GM18508 (cell line): ENCODE measurements at regions not wholly inside any gene's neighbourhood (a gene's known extent, or its start where the extent isn't known, plus 50 kb on each side); places are given as distances from the start of the nearest gene placed in this dataset.

Source experiments
- ATAC-seq: cut with Tn5 transposase; IDR thresholded peaks from one replicate; pipeline ENCODE4 v1.9.1; 2021; ENCODE audit warnings: moderate number of reproducible peaks; ENCODE audit not compliant: insufficient read depth, unreplicated experiment

DNA sequence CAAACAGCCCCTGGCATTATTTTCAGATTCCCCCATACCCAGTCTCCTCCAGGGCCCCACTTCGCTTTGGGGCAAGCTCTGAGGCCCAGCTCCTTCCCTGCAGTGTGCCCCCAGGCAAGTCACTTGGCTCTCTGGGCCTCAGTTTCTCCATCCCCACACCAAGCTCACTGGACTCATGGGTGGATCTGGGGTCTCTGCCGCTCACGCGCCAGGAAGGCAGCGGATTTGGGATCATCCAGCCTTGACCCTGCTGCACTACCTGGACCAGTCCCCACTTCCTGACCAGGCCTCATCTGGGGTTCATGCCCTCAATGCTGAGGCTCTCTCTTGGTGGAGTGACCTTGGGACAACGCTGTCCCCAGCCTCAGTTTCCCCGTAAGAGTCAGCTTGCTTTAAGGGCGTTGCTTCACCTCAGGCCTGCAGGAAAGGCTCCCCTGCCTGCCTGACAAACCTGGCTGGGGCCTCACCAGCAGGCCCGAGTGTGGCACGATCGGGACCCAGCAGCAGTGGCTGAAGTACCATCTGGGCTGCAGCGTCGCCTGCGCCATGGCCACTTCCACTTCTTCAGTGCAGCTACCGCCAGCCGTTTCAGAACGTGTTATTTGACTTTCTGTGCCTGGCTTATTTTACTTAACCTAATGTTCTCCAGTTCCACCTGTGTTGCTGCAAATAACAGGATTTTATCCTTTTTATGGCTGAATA lies 519.6 kb upstream of the SEMA6A start:
- no peak for ATAC-seq

DNA sequence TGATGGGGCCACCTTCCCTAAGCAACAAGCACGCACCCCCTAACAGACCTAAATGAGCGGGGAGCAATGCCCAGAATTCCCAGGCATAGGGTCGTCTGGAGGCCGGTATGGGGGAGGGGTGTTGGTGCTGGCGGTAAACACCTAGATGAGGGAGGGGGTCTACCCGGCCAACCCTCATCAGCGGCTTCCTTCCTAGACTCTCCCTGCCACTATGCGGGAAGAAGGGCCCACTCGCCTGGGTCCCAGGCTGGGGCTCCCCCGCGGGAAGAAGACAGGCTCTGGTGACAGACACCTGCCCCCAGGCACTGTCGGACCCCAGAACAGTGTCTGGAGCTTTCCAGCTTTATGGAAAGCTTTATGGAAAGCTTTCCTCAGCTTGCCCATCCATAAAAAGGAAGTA lies 519.0 kb upstream of the SEMA6A start:
- ATAC-seq = no peak

- ATAC-seq = no peak
Observed at GRCh38 chr5:117089001-117089400, 514.4 kb upstream of the SEMA6A start.

GRCh38 chr5:117088176-117088575 lies 513.6 kb upstream of the SEMA6A start:
- no peak for ATAC-seq

DNA sequence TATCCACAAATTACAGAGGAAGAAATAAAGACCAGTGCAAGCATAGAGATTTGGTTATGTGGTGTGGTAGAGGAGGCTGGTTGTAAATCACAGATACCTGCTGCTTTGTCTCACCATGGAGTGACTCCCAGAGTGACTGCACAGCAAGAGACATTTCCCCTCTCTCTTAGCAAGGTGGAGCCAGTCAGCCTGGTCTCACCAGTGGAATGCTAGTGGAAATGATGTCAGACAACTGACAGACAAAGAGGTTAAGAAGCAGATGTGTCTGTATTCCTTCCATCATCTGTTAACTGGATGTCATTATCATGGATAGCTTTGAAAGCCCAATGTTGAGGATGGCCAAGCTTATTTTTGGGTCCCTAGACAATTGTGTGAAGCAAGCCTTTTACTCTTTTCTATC lies 509.4 kb upstream of the SEMA6A start:
- ATAC-seq = no peak

GRCh38 chr5:117082977-117083376 lies 508.4 kb upstream of the SEMA6A start:
- no peak for ATAC-seq

GRCh38 chr5:117077142-117077541 lies 502.5 kb upstream of the SEMA6A start:
- ATAC-seq = no peak

DNA sequence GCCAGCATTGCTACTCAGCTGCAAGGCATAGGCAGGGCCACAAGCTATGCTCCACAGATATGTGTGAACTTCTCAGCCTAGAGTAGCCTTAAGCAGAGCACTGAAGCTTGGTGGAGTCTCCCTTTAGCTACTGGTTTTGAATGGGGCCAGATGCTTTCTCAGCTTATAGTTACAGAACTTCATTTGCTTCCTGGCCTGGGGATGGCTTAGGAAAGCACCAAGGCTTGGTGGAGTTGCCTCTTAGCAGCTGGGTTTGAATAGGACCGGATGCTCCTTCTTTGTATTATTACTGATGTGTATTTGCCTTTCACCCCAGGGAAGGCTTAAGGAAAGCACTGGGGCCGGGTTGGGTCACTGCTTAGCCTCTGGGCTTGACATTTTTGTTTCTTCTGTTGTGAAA lies 497.8 kb upstream of the SEMA6A start:
- ATAC-seq = no peak

DNA sequence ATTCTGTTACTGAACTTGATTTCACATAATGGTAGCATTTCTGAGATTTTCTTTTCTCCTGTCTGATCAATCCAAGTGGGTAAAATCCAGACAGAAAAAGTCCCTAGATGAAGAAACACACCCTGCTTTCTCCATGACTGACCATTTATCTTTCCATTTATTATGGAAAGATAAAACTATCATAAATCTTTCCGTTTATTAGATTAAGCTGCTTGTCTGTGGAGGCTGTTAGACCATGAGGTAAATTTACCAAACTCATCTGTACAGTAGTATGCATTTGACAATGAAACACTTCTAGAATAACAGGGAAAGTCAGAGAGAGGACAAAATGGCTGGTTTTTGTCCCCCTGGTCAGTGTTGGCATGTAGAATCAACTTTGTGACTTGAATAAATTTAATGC lies 491.2 kb upstream of the SEMA6A start:
- ATAC-seq = no peak

DNA sequence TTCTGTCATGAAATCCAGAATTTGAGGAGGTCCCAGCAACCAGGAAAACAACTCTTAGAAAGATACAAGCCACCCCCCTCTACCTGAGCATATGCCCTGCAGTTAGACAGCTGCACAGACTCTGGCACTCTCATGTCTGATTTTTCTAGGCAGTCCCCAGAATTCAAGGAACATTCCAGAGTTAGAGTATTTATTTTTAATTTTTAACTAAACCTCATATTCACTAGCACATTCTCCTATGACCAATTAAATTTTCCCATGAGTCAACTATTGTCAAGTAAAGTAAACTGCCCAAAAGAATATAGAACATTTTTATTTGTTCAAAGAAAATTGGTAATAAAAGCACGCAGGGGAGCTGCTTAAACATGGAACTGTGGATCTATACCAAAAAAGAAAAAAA lies 490.5 kb upstream of the SEMA6A start:
- no peak for ATAC-seq

GRCh38 chr5:117060099-117060498 lies 485.5 kb upstream of the SEMA6A start:
- ATAC-seq = no peak

DNA sequence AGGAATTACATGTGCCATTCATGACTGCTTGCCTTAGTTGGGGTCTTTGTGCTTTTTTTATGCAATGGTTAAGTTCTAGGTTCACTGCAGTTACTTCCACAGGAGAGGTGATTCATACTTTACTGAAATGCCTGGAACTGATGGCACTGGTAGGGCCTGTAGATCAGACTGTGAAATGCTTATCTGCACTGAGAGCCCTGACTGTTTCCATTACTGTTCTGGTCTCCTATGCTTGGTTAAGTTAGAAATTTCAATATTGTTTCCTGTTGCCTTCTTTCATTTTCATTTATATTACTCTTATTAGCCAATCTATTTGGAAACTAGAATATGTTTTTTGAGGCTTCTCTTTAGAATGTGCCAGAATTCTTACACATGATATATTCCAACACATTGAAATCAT lies 484.1 kb upstream of the SEMA6A start:
- ATAC-seq = no peak

- no peak for ATAC-seq
Observed at GRCh38 chr5:117055517-117055916, 480.9 kb upstream of the SEMA6A start.

DNA sequence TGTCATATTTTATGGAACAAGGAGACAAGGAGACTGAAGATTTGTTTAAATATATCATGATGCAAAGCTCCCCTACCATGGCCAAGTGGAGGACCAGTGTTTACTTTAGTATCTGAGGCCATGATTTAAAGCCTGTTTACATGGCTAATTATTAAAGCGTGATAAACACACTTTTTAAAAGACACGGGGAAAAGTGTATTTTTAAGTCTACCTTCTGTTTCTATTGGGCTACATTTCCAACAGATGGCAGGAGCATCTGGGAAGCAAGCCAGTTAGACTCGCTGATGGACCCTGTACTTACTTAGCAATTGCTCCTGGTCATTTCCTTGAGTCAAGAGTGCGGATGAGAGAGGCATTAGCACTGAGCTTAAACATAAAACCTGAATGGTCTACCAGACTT lies 480.3 kb upstream of the SEMA6A start:
- ATAC-seq = no peak

DNA sequence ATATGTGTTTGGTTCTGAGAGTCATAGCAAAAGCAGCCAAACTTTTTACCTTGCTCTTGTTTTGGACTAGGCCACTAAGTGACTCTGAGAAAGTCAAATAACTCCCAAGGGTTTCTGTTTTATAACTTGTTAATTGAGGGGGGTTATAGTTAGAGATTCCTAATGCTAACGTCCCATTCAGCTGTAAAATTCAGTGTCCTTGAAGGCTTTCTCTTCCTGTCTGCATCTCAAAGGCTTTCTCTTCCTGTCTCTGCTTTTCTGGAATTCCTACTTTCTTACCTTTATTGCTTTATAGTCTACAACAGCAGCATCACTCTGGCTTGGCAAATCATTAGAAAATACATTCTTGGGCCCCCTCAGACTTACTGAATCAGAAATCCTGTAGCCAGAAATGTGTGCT lies 479.5 kb upstream of the SEMA6A start:
- ATAC-seq = no peak

DNA sequence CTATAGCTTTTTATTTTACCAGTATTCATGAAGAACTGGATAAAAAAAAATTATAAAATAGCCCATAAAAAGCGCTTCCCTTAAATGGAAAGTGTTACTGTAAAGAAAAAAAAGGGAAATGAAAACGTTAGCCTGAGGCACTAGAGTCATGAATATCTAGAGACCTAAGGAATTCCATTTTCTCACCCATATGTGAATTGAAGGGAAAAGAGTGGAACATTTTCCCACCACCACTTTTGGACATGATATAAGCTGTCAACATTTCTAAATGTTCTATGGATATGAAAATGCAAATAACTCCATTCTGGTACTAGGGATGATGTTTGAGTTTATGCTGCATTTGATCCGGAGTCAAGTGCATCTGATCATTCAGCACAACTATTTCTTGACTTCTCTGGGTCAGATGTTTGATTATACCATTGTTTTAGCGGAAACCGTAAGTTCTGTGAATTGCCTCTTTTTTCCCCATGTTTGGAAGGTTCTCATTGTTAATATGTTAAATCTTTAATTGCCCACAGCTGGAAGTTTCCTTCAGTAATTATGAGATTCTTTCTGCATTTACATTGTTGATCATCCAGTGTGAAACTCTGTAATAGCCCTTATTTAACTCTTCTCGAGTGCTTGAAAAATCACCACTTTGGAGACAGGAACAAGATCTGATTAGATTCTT lies 467.4 kb upstream of the SEMA6A start:
- ATAC-seq = no peak

DNA sequence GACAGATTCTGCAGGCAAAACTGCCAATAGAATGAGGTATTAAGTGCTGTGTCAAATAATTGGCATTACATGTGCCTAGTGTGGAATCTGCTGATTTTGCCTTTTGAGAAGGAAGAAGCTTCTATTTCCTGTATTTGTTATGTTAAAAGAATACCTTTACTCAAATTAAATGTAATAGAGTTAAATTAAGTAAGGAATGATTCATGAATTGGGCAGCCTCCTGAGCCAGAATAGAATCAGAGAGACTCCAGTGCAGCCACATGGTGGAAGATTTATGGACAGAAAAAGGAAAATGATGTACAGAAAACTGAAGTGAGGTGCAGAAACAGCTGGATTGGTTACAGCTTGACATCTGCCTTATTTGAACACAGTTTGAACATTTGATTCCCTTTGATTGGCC lies 464.4 kb upstream of the SEMA6A start:
- no peak for ATAC-seq

- ATAC-seq = no peak
Observed at GRCh38 chr5:117027384-117027783, 452.8 kb upstream of the SEMA6A start.

- no peak for ATAC-seq
Observed at GRCh38 chr5:117020999-117021398, 446.4 kb upstream of the SEMA6A start.

DNA sequence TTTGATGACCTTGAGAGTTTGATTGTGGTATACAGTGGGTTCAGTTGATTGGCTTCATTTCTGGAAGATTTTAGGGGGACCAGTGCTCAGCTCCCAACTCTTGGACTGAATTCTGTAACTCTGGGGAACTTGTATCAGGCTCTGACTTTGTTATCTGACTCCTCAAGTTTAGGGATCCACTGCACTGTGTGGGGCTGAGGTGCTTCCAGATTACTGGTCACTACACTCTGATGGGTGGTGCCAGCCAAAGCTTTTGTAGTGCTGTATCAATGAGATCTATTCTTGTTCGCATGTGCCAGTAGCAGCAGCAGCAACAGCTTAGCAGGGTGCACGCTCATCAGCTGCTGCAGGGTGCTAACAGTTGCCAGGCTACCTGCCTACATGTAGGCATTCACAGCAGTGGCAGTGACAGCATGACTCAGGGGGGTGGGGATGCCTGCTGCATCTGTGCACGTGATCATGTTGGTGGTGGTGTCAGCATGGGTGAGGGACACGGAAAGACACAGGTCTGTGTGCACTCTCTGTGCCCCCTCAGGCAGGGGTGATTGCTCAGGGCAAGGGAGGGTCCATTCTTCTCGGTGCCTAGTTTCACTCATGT lies 438.8 kb upstream of the SEMA6A start:
- no peak for ATAC-seq

- no peak for ATAC-seq
Observed at GRCh38 chr5:117010574-117010973, 436.0 kb upstream of the SEMA6A start.

DNA sequence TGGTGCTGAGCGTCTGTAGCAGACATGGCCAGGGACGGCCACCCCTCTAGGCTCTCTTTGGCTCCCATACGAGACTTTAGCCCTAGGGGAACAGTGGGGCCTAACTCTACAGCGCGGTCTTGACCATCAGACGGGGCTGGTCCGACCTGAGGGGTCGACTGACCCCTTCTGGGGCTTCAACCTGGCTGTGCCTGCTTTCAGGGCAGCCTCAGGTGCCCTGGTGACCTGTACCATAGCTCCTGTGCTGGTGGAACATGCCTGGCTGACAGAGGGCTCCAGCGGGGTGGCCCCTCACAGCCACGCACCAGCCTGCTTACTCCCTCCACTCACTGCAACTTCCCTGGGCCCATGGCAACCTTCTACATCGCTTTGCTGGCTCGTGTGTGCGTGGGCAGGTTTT lies 423.4 kb upstream of the SEMA6A start:
- no peak for ATAC-seq
